IPS DF 19.7 (cell line): ENCODE measurements at regions not wholly inside any gene's neighbourhood (a gene's known extent, or its start where the extent isn't known, plus 50 kb on each side); places are given as distances from the start of the nearest gene placed in this dataset.
A peak's percentile ranks its signal among the peaks of the same experiment; 100 is the strongest.

ENCODE experiments used
- DNase-seq: peaks from one replicate; pipeline ENCODE4 v3.0.0-alpha.2; 2013; ENCODE audit warnings: low read depth, low spot score

DNA sequence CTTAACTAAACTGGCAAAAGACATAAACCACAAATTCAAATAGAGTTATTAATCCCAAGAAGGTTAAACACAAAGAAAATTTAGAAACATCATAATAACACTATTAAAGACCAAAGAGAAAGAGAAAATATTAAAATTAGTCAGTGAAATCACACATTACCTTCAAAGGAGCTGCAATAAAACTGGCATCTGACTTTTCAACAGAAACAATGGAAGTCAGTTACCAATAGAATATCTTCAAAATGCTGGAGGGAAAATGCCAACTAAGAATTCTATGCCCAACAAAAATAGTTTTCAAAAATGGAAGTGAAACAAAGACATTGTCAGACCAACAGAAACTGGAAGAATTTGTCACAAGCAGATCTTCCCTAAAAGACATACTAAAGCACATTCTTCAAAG is 68.7 kb upstream of the RNF7 start:
- no peak for DNase-seq

- DNase-seq, result no peak
Measured at GRCh38 chr3:141677701-141678100, 60.4 kb upstream of the RNF7 start.

GRCh38 chr3:141680620-141681389 is 57.3 kb upstream of the RNF7 start:
- peak; percentile 45 for DNase-seq

GRCh38 chr3:141681390-141681780 is 56.7 kb upstream of the RNF7 start:
- no peak for DNase-seq

DNA sequence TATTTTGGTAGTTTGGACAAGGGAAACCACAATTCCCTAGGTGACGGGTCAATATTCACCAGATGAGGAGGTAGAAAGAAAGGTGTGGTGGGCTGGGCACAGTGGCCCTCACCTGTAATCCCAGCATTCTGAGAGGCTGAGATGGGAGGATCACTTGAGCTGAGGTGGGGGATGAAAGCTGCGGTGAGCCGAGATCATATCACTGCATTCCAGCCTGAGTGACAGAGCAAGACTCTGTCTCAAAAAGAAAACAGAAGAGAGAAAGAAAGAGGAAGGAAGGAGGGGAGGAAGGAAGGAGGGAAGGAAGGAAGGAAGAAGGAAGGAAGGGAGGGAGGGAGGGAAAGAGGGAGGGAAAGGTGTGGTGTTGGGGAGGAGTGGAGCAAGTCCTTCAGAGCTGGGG is 56.1 kb upstream of the RNF7 start:
- DNase-seq, result no peak

DNA sequence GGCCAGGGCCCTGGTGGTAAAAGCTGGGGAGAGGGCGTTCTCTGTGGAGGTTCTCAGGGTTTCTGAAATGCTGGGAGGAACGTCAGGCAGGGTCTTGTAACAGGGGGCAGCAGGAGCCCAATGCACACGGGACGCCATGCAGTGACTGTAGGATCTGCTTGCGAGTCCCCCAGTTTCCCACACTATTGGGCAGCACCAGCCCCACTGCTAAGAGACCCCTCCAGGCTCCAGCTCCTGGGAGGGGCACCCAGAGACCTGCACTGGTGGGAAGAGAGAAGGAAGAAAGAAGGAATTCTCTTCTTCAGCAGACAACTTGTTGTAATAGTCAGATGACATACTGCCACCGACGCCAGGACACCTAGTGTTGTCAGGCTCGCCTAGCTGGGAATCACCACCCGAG is 55.2 kb upstream of the RNF7 start:
- DNase-seq, result no peak

GRCh38 chr3:141684758-141685157 is 53.3 kb upstream of the RNF7 start:
- no peak for DNase-seq

DNA sequence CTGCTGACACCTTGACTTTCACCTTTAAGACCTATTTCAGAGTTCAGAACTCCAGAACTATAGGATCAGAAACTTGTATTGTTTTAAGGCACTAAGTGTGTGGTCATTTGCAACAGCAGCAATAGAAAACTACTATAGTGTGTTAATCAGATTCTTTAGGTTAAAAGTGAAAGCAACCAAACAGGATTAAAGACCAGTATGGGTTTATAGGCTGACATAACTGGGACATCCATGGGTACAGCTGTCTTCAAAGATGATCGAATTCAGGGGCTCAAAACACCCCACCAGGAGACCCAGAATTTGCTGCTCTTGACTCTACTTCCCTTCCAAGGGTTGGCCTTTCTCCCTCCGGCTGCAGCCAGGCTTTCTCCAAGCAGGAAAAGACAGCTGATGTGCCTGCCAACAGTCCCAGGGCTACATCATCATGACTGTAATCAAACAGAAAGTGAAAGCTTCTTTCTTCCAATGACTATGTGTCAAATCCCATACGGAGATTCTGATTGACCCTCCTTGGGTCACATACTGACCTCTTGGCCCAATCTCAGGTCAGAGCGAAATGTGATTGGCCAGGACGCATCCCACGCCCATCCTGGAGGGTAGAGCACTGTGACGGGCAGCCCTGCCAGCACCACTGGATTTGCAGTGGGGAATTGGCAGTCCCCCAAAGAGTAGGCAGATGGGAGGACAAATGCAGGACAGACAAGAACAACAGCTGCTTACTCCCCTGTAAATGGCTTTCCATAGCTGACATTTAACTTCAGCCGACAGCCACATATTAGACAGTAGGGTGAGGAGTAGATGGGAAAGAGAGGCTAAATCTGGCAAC is 51.4 kb upstream of the RNF7 start:
- no peak for DNase-seq
